COLO829 (cell line): ENCODE measurements at regions not wholly inside any gene's neighbourhood (a gene's known extent, or its start where the extent isn't known, plus 50 kb on each side); places are given as distances from the start of the nearest gene placed in this dataset.
"Not testable (repeated sequence)": the region's sequence is repeated elsewhere in the genome, so short reads cannot be mapped to it uniquely, and the experiment has no call there.

Experiments used
- DNase-seq: peaks from one replicate; pipeline ENCODE4 v3.0.0; 2012; ENCODE audit warnings: low spot score

DNA sequence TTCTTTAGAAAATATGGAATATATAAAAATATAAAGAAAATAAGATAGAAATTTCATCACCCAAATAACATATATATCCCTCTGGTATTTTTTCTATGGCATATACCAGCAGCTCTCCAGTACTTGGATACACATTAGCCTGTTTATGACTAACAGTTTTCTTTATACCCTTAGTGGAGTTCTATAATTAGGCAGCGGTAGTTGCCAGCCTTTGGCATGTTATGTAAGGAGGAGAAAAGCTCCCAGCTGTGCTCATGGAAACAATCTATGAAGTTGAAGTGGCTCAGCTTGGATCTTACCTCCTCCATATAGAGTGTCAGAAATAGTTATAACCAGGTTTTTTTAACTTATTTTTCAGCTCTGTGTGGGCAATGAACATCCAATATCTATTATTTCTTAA, 1636.8 kb downstream of the AMY1C start:
- no peak for DNase-seq

DNA sequence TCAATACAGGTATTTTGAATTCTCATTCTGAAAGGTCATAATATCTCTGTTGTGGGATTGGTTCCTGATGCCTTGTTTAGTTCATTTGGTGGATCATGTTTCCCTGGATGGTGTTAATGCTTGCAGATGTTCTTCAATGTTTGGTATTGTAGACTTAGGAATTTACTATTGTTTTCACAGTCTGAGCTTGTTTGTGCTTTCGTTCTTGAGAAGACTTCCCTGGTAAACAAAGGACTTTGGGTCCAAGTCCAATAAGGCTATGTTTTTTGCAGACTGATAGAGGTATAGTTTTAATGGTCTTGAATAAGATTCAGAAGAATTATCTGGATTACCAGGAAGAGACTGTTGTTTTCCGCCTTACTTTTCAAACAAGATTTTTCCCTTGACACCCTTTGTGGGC, 1646.3 kb downstream of the AMY1C start:
- no peak for DNase-seq

DNA sequence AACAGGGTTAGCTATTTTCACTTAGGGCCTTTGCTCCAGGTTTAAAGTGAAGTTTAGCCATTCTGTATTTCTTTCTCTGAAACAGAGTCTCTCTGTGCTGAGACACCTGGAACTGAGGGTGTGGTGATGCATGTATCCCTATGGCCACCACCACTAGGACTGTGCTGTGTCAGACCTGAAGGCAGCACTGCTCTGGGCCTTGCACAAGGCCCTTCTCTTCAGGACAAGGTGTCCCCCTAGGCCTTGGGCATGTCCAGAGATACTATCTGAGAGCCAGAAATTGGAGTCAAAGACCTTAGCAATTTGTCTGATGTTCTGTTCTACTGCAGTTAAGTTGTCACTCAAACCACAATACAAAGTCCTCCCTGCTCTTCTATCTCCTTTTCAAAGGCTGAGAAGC, 1649.2 kb downstream of the AMY1C start:
- DNase-seq: no peak

DNA sequence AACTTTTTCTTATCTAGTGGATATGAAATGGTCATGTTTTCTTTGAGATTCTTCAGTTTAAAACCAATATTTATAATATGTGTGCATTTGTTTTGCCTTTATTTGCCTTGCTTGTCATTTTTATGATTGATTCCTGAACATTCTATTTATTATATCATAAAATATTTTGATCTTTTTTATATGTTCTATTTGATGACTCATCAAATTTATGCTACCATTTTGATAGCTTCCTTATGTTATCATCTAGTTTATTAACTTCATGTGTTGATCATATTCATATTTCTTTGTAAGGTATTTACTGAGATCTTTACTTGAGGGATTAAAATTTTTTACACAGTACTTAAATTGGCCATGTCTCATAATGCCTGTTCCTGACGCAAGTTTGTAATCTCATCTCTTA, 1650.0 kb downstream of the AMY1C start:
- no peak for DNase-seq

DNA sequence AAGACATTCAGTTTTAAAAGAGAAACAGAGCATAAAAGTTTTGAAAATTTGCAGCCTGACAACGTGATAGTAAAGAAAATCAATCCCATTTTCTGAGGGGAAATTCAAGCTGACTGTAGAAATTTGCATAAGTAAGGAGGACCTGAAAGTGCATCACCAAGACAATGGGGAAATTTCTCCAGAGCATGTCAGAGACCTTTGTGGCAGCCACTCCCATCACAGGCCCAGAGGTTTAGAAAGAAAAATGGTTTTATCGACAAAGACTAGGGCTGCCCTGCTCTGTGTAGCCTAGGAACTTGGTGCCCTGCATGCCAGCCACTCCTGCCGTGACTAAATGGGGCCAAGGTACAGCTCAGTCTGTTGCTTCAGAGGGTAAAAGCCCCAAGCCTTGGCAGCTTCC, 1640.2 kb upstream of the PRMT6 start:
- DNase-seq: no peak

DNA sequence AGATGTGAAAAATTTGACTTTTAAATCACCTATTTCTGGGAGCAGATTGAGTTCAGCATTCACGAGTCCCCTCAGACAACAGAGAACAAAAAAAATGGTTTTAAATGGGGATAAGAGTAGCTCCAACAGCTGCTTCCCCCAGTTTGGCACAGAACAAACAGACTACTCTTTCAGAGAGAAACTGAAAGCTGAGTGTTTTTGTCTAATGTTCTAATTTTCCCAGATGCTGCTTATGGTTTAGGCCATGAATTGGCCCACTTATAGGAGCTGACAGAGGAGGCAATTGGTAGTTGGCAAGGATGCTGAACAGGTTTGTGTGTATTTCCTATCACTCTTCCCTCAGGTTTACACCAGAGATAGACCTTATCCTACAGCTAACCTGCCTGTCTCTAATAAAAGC, 1637.4 kb upstream of the PRMT6 start:
- DNase-seq: no peak

DNA sequence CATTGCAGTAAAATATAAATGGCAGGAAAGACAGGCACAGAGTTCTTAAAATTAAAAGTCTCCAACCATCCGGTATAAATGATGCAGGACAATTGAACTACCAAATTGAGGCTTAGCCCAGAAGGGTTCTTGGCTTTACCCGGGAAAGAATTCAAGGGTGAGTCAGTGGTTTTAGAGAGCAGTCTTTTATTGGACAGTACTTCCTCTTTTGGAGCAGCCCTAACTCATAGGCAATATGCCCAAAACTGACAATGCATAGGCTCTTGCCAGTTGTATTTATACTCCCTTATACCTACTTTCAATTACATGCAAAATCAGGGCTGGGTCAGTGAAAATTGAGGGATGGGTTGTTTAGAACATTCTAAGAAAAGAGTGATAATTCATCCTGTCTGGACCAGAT, 1628.9 kb upstream of the PRMT6 start:
- DNase-seq: no peak

DNA sequence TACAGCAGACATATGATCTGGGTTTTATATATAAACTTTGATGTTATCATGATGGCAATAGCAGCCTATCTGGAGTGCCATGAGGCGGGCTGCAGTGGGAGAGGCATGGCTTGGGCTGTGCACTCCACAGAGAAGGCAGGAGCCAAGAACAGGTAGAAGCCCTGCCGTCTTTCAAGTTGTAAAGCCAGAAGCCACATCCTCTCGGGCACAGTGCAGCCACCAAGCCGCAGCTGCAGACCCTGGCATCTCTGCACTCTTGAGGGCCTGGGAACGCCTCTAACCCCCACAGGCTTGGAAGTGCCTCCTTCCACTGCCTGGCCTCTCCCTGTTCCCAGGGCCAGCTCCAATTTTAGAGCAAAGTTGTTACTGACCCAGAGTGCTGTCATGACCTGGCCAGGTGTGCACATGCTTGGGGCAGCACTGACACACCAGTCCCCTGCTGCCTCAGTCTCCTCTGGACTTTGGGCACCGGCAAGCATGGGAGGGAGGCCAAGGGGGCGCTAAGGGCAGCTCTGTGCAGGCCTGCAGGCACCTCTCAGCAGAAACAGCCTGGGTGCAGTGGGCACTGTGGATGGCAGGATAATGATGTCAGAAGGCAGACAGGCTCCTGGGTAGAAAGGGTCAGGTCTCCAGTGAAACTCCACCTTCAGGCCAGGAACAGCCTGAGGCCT, 1619.8 kb upstream of the PRMT6 start:
- no peak for DNase-seq

DNA sequence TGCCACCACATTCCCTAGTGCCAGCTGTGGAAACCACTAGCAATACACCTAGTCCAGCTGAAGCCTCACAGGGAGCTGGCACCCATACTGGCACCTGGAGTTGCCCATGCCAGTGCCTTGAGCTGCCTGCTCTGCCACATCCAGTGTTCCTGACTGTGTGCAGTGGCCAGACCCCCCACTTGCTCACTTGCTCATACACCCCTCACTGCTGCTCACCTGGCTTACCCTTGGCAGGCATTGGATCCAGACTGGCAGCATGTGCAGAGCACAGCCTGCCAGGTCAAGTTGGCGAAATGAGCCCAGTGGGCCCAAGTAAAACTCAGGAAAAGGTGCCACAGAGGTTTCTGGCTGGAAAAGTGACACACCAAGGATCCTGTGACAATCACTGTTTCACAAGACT, 1618.6 kb upstream of the PRMT6 start:
- DNase-seq: no peak

DNA sequence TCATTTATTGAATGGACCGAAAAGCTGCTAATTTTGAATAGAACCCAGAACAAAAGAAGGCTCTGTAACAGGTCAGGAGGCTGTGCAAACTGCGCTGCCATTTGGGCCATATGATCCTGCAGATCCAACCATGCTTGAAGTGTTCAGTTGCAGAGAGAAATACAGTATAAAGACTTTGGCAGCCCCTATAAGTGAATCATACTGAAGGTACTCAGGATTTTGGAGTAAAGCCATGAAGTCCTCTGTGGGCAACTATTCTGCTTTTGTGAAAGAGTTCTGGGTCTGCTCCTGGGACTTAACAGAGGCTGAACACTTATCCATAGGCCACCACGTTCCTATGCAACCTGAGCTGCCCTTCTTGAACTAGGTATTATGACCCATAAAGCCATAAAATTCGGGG, 1613.6 kb upstream of the PRMT6 start:
- DNase-seq: no peak

DNA sequence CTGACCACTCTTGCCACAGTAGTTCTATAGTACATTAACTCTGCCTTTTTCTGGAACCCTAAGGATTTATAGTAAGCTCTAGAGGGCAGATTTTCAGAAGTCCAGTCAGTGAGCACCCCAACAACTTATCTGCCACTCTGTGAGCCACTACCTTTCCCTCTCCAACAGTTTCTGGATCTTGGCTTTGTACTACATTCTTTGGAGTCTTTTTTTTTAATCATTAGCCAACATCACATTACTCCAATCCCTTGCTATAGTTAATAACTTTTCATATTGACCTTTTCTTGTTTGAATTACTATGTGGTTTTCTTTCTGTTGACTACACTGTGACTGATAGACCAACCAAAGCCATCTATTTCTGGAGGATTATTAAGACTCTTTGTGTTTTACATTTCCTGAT, 1596.7 kb upstream of the PRMT6 start:
- DNase-seq: no peak

DNA sequence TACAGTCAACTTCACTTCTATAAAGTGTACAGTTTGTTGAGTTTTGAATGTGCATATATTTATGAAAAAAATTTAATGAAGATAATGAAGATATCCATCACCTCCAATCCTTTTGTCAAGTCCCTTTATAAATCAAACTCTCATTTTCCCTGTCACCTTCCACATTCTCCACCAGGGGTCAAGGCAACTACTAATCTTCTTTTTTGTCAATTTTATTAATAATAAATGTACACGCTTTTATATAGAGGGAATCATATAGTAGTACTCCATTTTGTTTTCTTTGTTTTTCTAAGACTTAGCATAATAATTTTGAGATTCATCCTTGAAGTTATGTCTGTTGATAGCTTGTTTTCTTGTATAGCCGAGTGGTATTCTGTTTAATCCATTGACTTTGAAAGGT, 1594.2 kb upstream of the PRMT6 start:
- DNase-seq: no peak

DNA sequence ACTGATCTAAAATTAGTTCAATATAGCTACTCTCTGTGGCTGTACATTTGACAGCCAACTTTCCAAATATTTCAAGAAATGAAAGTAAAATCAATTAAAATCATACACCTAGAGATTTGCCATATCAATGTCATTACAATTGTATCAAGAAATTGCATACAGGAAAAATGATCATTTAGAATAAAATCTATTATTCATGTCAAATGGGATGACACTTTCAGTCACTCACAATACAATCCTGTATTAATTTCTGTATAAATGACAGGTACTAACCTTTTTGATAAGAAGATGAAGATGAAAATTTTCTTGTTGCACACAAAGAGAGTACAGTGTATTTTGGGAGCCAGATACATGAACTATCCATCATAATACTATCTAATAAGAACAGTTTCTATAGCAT, 1588.9 kb upstream of the PRMT6 start:
- no peak for DNase-seq

DNA sequence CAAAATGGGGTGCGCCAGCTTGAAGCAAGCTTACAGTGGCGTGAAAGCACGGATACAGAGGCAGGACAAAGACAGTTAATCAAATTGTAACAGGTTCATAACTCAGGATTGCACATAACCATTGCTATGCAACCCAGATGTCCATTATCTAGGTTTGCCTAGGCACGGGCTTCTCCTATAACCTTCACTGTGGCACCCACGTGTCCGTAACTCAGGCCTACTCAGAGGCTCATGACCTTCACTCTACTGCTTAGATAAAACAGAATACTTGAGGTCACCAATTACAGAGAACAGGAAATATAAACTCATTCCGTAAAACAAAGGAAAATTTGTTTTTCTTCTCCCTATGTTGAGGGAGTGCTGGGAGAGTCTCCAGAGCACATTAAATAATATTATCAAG, 1585.9 kb upstream of the PRMT6 start:
- DNase-seq: not testable (repeated sequence)

DNA sequence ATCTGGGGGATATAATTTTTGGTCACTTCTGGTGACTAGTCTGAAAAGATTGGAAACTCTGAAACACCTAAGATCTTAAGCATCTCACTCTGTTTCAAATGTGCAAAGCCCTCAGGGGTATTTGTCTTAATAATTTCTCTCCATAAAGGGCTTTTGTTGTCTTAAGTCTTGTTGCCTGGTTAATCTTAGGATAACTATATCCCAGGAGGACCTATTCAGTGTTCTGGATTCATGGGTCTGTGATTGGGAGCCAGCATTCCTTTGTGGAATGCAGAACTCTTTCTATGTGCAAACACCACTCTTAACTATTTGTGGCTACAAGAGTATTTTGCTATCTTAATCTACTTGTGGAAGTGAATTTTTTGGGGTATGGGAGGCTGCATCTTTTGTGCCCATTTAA, 1573.0 kb upstream of the PRMT6 start:
- DNase-seq: peak; percentile 4

DNA sequence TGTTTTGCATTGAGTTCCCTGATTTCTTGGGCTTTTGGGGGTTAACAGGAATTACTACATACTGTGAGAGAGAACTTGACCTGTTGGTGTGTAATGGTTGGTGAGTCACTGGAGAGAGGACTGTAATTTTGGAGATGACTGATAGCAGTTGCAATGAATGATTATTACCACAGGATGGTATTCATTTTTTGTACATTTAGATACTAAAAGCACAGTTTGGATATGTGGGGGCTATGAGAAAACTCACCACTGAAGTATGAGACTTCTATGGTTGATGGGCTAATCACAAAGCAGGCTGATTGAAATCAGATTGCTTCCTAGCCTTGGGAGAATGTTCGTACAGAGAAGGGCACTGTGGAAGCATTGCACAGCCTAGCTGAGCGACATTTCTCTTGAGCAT, 1571.3 kb upstream of the PRMT6 start:
- no peak for DNase-seq

DNA sequence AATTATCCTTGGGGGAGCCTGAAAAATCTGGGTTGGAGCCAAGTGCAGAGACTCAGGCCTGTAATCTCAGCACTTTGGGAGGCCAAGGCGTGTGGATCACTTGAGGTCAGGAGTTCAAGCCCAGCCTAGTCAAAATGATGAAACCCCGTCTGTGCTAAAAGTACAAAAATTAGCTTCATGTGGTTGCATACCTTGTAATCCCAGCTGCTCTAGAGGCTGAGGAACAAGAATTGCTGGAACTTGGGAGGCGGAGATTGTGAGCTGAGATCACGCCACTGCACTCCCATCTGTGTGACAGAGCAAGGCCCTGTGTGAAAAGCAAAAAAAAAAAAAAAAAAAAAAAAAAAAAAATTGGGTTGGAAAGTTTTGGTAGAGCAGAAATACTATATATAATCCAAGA, 1563.6 kb upstream of the PRMT6 start:
- no peak for DNase-seq

DNA sequence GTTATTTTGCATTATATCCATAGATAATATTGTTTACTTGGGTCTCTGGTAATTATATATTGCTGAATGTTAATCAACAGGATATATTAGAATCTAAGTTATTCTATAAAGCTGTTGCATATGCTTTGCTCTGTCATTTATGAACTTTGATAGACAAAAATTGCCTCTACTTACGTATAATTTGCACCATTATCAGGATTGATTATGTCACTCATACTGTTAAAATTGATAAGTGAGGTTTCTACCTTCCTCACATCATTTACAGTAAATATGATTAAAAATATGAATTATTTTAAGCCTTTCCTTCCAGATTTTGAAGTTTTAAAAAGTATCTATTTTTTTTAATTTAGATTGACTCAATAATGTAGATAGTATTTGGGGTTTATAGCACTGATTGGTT, 1540.4 kb upstream of the PRMT6 start:
- no peak for DNase-seq

DNA sequence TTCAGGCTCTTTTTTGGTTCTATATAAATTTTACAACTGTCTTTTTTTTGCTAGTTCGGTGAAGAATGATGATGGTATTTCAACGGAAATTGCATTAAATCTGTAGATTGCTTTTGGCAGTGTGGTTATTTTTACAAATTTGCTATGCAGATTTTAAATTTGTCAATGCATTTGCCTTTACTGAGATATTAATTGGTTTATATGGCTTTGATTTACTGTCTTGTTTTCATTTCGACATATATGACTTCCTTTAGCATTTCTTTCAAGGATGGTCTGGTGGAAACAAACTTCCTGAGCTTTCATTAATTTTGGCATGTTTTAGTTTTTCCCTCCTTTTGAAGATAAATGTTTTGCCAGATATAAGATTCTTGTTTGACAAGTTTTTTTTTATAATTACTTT, 1522.5 kb upstream of the PRMT6 start:
- DNase-seq: no peak

DNA sequence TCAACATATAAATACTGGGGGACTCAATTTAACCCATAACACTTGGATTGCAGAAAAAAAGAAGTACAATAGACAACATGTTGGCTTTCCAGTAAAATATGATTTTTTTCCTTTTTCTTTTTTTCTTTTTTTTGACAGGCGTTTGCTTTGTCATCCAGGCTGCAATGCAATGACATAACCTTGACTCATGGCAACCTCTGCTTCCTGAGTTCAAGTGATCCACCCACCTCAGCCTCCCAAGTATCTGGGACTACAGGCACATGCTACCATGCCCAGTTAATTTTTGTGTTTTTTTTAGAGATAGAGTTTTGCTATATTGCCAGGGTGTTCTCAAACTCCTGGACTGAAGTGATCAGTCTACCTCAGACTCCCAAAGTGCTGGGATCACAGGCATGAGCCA, 1512.0 kb upstream of the PRMT6 start:
- no peak for DNase-seq

DNA sequence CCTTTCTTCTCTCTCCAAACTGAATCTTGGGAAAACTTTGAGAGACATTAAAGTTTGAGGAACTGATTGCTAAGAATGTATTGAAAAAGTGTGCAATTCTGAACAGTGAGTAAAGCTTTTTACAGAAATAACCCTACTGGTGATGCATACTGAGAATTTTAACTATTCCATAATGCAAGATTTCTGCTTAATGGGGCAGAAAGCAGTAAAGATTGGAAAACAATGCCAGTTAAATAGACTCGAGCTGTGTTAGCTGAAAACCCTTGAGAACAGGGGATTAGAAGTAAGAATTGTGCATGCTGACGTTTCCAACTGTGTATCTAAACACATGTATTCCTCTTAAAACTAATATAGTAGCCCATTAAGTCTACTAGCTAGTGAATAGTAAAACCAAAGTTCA, 1500.2 kb upstream of the PRMT6 start:
- no peak for DNase-seq

DNA sequence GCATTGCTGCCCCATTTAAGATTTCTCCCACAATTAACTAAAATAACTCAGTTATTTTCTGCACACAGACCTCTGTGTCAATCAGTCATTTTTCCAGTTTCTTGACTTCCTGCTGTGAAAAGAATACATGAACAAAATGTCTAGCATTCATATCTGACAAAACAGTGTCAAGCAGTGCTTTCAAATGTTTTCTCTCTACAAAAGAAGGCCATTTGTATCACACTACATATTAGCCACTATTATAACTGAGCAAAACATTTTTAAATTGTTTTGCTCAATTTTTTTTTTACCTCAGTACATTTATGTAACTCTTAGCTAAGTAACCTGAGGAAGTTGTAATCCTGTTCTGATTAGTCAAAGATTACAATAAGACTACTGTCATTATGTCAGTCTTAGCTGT, 1498.5 kb upstream of the PRMT6 start:
- no peak for DNase-seq

DNA sequence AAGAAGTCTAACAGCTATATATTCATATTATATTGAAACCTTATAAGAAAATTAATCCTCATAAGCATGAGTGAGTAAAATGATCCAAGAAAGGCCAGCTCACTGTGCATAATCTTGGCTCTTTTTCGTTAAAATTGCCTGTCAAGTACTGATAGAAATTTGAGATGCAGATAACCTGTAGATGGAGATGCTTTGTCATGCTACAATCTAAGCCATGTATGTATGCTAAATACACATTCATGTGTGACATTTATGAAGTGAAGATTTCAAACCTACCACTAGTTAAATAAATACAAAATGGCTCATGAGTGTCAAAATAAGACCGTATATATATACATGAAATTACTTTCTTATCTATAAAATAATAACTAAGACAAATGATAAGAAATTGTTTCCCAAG, 1491.5 kb upstream of the PRMT6 start:
- DNase-seq: no peak

DNA sequence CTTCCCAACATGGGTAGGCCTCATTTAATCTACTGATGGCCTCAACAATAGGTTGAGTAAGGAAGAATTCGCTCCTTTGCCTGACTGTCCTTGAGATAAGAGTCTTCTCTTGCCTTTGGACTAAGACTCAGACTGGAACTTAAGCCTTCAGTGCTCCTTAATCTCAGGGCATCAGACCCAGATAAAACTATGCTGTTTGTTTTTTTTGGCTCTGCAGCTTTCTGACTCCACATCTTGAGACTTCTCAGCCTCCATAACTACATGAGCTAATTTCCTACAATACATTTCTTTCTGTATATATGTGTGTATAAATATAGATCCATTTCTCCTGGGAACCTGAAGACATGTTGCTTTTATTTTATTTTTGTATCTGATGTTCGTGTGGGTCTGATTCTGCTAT, 1470.7 kb upstream of the PRMT6 start:
- DNase-seq: no peak

DNA sequence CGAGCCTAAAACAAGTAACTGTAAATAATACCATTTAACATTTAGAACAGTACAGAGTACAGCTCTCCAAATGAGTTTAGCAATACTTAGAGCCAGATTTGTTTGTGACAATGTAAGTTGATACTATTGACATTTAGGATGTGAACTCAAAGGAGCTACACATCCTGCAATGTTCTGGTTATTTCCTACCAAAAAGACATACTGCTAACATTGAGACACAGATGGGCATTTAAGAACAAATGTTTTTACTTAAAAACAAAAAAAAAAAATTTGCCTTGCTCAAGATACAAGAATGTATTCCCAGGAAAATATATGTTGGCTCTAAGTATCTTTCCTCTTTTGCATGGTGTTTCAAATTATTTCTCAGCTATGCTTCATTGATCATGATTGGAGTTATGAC, 1464.8 kb upstream of the PRMT6 start:
- no peak for DNase-seq
